Sciatic nerve (tissue), 2 donors: ENCODE measurements at regions not wholly inside any gene's neighbourhood (a gene's known extent, or its start where the extent isn't known, plus 50 kb on each side); places are given as distances from the start of the nearest gene placed in this dataset.

Experiments used
- ATAC-seq: fragments of 200-7000 bp; cut with Tn5 transposase; one replicate; pipeline ENCODE4 v1.9.1; 2020; ENCODE audit warnings: mild to moderate bottlenecking, moderate library complexity
- DNase-seq: peaks from one replicate; pipeline ENCODE4 v3.0.0-alpha.2; 2020; ENCODE audit warnings: low spot score
- intact Hi-C: fragments of 100-400 bp; cut with DNase I; formaldehyde crosslinking; loops from one replicate; pipeline ENCODE4 v1.14.2; 2022
- donor health status: DM: no; HTN: no; CAD: no.
- donor health status: DM: no; HTN: no; CAD: no.

GRCh38 chr20:20946122-20946759 lies 159.9 kb downstream of the LINC00237 start:
- ATAC-seq (no peak), DNase-seq (no peak)
- intact Hi-C loops: no loop called here

DNA sequence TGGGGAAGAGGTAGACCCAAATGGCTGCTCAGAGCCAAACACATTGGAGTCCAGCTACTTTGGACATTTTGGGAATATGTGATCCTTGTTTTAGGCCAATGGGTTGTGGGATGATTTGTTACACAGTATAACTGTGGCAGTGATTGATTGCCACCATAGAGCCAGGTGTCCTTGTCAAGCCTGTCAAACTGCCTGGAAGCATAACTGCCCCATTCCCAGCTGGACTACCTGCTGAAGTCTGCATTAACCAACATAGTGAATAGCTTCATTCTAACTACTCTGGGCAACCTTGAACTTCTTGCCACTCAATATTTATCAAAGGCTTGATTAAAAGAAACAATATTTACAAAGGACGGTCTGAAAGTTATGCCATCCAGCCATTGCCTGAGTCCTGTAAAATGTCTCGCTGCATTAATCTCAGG lies 164.7 kb downstream of the LINC00237 start:
- no peak for ATAC-seq
- no peak for DNase-seq
- intact Hi-C loops: no loop called here

- DNase-seq (no peak), ATAC-seq (no peak)
- intact Hi-C loops: no loop called here
These were observed 167.2 kb downstream of the LINC00237 start for GRCh38 chr20:20939006-20939405.

DNA sequence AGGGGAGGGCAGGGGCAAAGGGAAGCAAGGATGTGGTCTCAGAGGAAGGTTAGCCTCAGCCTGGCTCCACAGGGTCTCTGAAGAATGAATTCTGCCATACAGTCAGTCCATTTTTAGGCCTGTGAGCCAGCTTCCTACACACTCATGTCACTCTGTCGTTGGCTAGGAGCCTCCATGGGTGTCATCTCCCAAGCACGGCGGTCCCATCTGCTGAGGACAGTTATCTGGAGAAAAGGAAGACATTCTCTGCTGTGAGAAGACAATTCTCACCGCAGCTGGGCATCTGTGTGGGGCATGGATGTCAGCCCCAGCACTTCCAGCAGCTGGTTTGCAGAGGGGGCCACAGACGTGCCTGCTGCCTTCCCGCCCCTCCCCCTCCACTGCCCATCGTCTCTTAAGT lies 167.6 kb downstream of the LINC00237 start:
- DNase-seq (no peak), ATAC-seq (no peak)
- intact Hi-C loops: no loop called here

- intact Hi-C loops: no loop called here
- ATAC-seq (no peak), DNase-seq (no peak)
These were observed 168.0 kb downstream of the LINC00237 start for GRCh38 chr20:20938131-20938530.

GRCh38 chr20:20933142-20933958 lies 172.8 kb downstream of the LINC00237 start:
- no peak for DNase-seq
- intact Hi-C loops: no loop called here
- no peak for ATAC-seq

GRCh38 chr20:20932156-20932555 lies 174.0 kb downstream of the LINC00237 start:
- intact Hi-C loops: no loop called here
- ATAC-seq (no peak), DNase-seq (no peak)

DNA sequence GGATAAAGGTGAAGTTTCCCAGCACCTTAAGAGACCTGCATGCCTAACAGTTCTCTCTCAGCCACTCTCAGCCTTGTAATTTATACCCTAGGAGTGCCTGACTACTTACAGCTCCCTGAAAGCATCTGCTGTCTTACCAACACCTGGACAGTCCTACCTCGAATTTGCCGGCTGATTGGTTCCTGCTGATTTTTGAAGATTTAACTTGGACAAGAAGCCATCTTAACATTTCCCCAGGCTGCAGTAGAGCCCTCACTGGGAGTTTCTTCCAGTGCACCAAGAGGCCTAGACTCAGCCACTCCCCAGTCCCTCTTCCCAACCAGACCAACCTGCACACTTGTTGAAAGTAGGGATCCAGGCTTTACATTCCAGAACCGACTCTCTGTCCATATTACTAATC lies 174.5 kb downstream of the LINC00237 start:
- intact Hi-C loops: no loop called here
- no peak for ATAC-seq
- no peak for DNase-seq

DNA sequence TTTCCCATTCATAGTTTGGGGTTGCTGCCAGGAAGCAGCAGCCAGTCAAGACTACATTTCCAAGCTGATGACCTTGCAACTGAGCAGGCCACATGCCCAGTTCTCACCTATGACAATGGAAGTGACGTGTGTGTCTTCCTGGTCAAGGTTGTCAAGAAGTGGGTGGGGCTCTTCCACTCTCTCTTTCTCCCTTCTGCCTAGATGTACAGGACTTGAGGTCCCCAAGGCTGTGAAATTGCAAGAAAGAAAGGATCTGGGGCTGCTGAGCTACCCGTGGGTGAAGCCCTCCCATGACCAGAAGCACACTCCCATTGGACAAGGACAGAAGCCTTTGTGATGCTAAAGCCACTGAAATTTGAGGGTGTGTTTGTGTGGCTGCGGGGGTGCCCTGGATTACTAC lies 175.1 kb downstream of the LINC00237 start:
- intact Hi-C loops: no loop called here
- DNase-seq: no peak
- no peak for ATAC-seq

- intact Hi-C loops: no loop called here
- ATAC-seq (no peak), DNase-seq (no peak)
These were observed 175.7 kb downstream of the LINC00237 start for GRCh38 chr20:20930500-20930899.

DNA sequence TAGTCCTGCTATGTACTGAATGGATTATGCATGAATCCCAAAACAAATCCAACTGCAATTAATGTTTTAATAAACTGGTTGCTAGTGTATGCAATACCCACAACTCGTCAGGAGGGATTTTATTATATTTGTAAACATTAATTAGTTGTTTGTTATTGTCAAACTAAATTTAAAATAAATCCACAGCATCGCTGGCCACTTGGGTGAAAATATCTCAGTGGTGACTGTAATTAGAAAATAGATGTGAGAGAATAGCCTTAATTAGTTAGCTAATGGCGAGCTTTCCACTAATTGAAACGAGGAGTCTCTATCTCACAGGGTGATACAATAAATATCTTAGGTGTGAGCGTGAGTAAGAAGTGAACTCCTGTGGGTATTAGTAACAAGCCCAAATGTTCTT lies 176.8 kb downstream of the LINC00237 start:
- intact Hi-C loops: no loop called here
- no peak for ATAC-seq
- DNase-seq: no peak

DNA sequence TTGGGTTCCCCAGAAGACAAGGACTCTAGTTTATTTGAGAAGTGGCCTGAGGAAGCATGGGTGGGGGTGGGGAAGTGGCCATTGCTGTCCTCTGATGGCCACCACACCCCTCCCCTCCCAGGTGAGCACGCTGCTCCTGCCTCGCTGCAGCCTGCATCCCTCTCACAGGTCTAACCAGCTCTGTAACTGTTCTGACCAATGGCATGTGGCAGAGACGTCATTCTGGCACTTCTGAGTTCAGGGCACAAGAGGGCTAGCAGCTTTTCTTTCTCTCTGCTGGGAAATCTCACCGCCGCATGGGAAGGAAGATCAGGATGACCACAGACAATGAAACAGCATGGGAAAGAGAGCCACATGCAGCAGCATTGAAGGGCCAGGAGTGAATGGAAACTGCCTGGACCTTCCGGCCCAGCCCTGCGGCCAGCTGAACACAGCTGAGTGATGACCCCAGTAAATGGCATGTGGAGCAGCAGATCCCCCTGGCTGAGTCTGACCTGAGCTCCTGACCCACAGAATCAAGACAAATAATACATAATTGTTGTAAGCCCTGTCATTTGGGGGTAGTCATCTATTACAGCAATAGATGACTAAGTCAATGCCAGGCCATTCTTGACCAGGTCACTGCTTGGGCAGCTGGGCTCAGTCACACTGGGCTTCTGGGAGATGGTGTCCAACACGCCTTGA lies 179.8 kb downstream of the LINC00237 start:
- intact Hi-C loops: no loop called here
- ATAC-seq (no peak), DNase-seq (no peak)

GRCh38 chr20:20920433-20920832 lies 185.7 kb downstream of the LINC00237 start:
- no peak for DNase-seq
- no peak for ATAC-seq
- intact Hi-C loops: no loop called here

GRCh38 chr20:20915844-20916243 lies 190.3 kb downstream of the LINC00237 start:
- intact Hi-C loops: no loop called here
- DNase-seq: no peak
- ATAC-seq: no peak

DNA sequence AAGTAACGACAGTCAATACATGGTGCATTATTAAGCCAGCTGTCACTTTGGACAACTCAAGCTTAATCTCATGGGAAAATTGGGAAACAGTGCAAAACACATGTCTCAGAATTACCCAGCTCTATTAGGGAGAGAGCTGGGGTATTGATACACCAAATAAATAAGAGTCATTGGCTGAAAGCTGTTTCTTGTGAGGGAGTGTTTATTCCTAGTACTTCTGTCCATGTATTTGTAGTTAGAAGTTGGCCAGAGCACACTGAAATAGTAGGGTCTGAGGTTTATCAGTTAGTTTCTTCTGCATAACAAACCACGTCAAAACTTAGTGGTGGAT lies 192.0 kb upstream of the RALGAPA2 start:
- DNase-seq (no peak), ATAC-seq (no peak)
- intact Hi-C loops: no loop called here

GRCh38 chr20:20903773-20904500 lies 191.5 kb upstream of the RALGAPA2 start:
- DNase-seq (no peak), ATAC-seq (no peak)
- intact Hi-C loops: no loop called here

GRCh38 chr20:20897922-20898321 lies 185.5 kb upstream of the RALGAPA2 start:
- DNase-seq: no peak
- no peak for ATAC-seq
- intact Hi-C loops: no loop called here

GRCh38 chr20:20897145-20897544 lies 184.7 kb upstream of the RALGAPA2 start:
- no peak for ATAC-seq
- intact Hi-C loops: no loop called here

DNA sequence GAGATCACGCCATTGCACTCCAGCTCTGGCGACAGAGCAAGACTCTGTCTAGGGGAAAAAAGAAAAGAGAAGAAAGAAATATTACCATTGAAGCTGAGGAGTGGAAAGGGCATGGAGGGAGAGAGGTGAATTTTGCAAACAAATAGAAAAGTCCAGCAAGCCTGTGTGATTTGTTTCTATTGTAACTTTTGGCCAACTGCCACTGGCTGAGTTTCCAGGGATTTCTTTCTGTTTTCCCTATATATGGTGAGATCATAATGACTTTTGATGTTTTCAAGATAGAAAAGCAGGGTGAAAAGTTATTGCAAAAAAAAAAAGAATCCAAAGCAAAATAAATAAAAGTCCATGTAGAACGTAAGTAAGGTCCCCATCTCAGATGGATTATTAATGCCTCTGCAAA lies 184.2 kb upstream of the RALGAPA2 start:
- DNase-seq (no peak), ATAC-seq (no peak)
- intact Hi-C loops: no loop called here

More at GRCh38 chr20:20897145-20897544, 184.7 kb upstream of the RALGAPA2 start:
- DNase-seq: no peak

DNA sequence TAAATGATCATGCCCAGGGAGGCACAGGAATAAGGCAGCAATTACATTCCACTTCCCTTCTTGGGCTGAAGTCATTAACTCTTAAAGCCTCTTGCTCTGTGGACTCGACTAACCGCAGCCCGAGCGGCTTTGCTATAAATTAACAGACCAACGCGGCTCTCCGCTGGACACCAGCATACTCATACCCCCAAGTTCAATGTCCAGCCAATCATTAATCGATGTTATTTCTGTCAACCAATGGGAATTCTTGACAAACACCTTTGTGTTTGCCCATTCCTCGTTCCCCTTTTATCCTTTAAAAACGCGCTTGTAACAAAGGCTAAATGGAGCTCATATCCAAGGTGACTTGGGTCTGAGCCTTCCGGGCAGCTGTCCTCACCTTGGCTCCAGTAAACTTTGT lies 183.1 kb upstream of the RALGAPA2 start:
- DNase-seq (no peak), ATAC-seq (no peak)
- intact Hi-C loops: no loop called here
